IMR-90 (cell line): ENCODE measurements at regions not wholly inside any gene's neighbourhood (a gene's known extent, or its start where the extent isn't known, plus 50 kb on each side); places are given as distances from the start of the nearest gene placed in this dataset.

Experiments
- ATAC-seq: fragments of 200-7000 bp; cut with Tn5 transposase; 2 replicates; pipeline ENCODE4 v1.9.1; 2020; ENCODE audit warnings: low read depth, mild to moderate bottlenecking, moderate library complexity
- BruUV-seq: library from RNA; stranded (reverse); fragments of 400-500 nt; replicated peaks from 2 replicates; lab custom pipeline; 2021; lab: Mats Ljungman, UMichigan
- CTCF ChIA-PET: fragments of 300-600 bp; formaldehyde crosslinking; extraction: SDS; loops from one replicate; lab custom pipeline; 2021; ENCODE audit warnings: antibody characterized with exemption; lab: Yijun Ruan, JAX
- POLR2A ChIA-PET: fragments of 300-600 bp; sonication (Branson Sonifier 250); formaldehyde crosslinking; loops from one replicate; lab custom pipeline; 2022; ENCODE audit warnings: antibody characterized with exemption; ENCODE audit not compliant: unreplicated experiment; lab: Charles Lee
- DNase-seq: peaks from one replicate; pipeline ENCODE4 v3.0.0; 2013
- H2AFZ ChIP-seq: replicated peaks from 2 replicates; pipeline ENCODE3; 2013; ENCODE audit warnings: low read length, mild to moderate bottlenecking; ENCODE audit not compliant: poor library complexity
- H2AK5ac ChIP-seq: 2 replicates; pipeline ENCODE4 v1.6.1; 2013; ENCODE audit warnings: low read depth, low read length, inconsistent platforms
- H2AK9ac ChIP-seq: replicated peaks from 2 replicates; pipeline ENCODE3; 2013; ENCODE audit warnings: mild to moderate bottlenecking, low read depth, low read length, moderate library complexity; ENCODE audit not compliant: poor library complexity
- H2BK120ac ChIP-seq: 2 replicates; pipeline ENCODE4 v1.6.1; 2013; ENCODE audit warnings: low read depth, low read length, inconsistent platforms
- H2BK15ac ChIP-seq: 3 replicates; pipeline ENCODE4 v1.6.1; 2013; ENCODE audit warnings: low read depth, low read length, inconsistent platforms
- H2BK20ac ChIP-seq: 2 replicates; pipeline ENCODE4 v1.6.1; 2013; ENCODE audit warnings: low read depth, mild to moderate bottlenecking, inconsistent platforms, low read length, moderate library complexity
- H2BK5ac ChIP-seq: 2 replicates; pipeline ENCODE4 v1.6.1; 2013; ENCODE audit warnings: mild to moderate bottlenecking, low read depth, low read length, inconsistent platforms; ENCODE audit not compliant: poor library complexity, severe bottlenecking
- H3K14ac ChIP-seq: replicated peaks from 2 replicates; pipeline ENCODE4 v1.6.1; 2013; ENCODE audit warnings: low read depth, low read length, inconsistent platforms
- H3K18ac ChIP-seq: 2 replicates; pipeline ENCODE4 v1.6.1; 2013; ENCODE audit warnings: low read depth, low read length, control low read depth
- H3K23ac ChIP-seq: 2 replicates; pipeline ENCODE4 v1.6.1; 2013; ENCODE audit warnings: low read depth, low read length, inconsistent platforms
- H3K27ac ChIP-seq: 2 replicates; pipeline ENCODE4 v1.5.1; 2013; ENCODE audit warnings: mild to moderate bottlenecking, control low read depth, low read length; ENCODE audit not compliant: insufficient read depth
- H3K27me3 ChIP-seq: 2 replicates; pipeline ENCODE4 v1.6.1; 2013; ENCODE audit warnings: low read length; ENCODE audit not compliant: control insufficient read depth, insufficient read depth
- H3K36me3 ChIP-seq: 2 replicates; pipeline ENCODE4 v1.6.1; 2013; ENCODE audit warnings: low read length, mixed read lengths; ENCODE audit not compliant: control insufficient read depth, insufficient read depth
- H3K4ac ChIP-seq: 2 replicates; pipeline ENCODE4 v1.6.1; 2013; ENCODE audit warnings: low read depth, low read length, inconsistent platforms
- H3K4me1 ChIP-seq: 2 replicates; pipeline ENCODE4 v1.6.1; 2013; ENCODE audit warnings: low read length, mixed read lengths; ENCODE audit not compliant: control insufficient read depth, insufficient read depth
- H3K4me2 ChIP-seq: 2 replicates; pipeline ENCODE4 v1.6.1; 2013; ENCODE audit warnings: low read depth, mild to moderate bottlenecking, control low read depth, low read length, moderate library complexity
- H3K4me3 ChIP-seq: 2 replicates; pipeline ENCODE4 v1.5.1; 2013; ENCODE audit warnings: low read depth, mild to moderate bottlenecking, control low read depth, low read length, moderate library complexity; ENCODE audit not compliant: insufficient read depth
- H3K56ac ChIP-seq: 2 replicates; pipeline ENCODE4 v1.6.1; 2013; ENCODE audit warnings: low read length, inconsistent platforms; ENCODE audit not compliant: insufficient read depth; ENCODE audit errors: extremely low read depth
- H3K79me1 ChIP-seq, 2 experiments: 2 replicates each; pipeline ENCODE4 v1.6.1; 2013; ENCODE audit warnings: low read length in 2 of 2, inconsistent platforms in 1 of 2, low read depth in 1 of 2
- H3K9ac ChIP-seq: 2 replicates; pipeline ENCODE4 v1.6.1; 2013; ENCODE audit warnings: low read depth, low read length, control low read depth
- H3K9me1 ChIP-seq: 2 replicates; pipeline ENCODE4 v1.6.1; 2013; ENCODE audit warnings: low read length, inconsistent platforms; ENCODE audit not compliant: insufficient read depth
- H3K9me3 ChIP-seq: 2 replicates; pipeline ENCODE4 v1.6.1; 2013; ENCODE audit warnings: low read length; ENCODE audit not compliant: control insufficient read depth, insufficient read depth
- H4K20me1 ChIP-seq: 2 replicates; pipeline ENCODE4 v1.6.1; 2013; ENCODE audit warnings: low read length, inconsistent platforms; ENCODE audit not compliant: insufficient read depth
- H4K5ac ChIP-seq: 2 replicates; pipeline ENCODE4 v1.6.1; 2013; ENCODE audit warnings: mild to moderate bottlenecking, low read depth, low read length, control low read depth
- H4K8ac ChIP-seq, 2 experiments: 2 replicates each; pipeline ENCODE4 v1.6.1; 2013; ENCODE audit warnings: low read depth in 2 of 2, low read length in 2 of 2, control low read depth in 1 of 2, inconsistent platforms in 1 of 2
- H4K91ac ChIP-seq: 2 replicates; pipeline ENCODE4 v1.6.1; 2013; ENCODE audit warnings: low read depth, low read length, inconsistent platforms; ENCODE audit not compliant: insufficient read depth
- CEBPB ChIP-seq: IDR thresholded peaks from 2 replicates; pipeline ENCODE4 v1.6.1; 2012; ENCODE audit warnings: low read depth, low read length, improper control_type of control experiment
- CTCF ChIP-seq: conservative IDR thresholded peaks from 2 replicates; pipeline ENCODE4 v1.5.1; 2012; ENCODE audit warnings: mild to moderate bottlenecking, low read depth, low read length, improper control_type of control experiment
- ELK1 ChIP-seq: fragments of 150-350 bp; IDR thresholded peaks from 2 replicates; pipeline ENCODE4 v1.6.1; 2016; ENCODE audit warnings: low read depth, mild to moderate bottlenecking, low read length, moderate library complexity, borderline replicate concordance
- FOS ChIP-seq: fragments of 150-350 bp; IDR thresholded peaks from 2 replicates; pipeline ENCODE4 v1.6.1; 2016; ENCODE audit warnings: low read depth, low read length
- MAFK ChIP-seq: IDR thresholded peaks from 2 replicates; pipeline ENCODE4 v1.6.1; 2012; ENCODE audit warnings: low read depth, low read length, improper control_type of control experiment
- MAZ ChIP-seq: IDR thresholded peaks from 2 replicates; pipeline ENCODE4 v1.6.1; 2012; ENCODE audit warnings: low read depth, mild to moderate bottlenecking, low read length, improper control_type of control experiment, moderate library complexity, borderline replicate concordance
- MXI1 ChIP-seq: IDR thresholded peaks from 2 replicates; pipeline ENCODE4 v1.6.1; 2012; ENCODE audit warnings: low read depth, mild to moderate bottlenecking, low read length, moderate library complexity, borderline replicate concordance
- POLR2A ChIP-seq: IDR thresholded peaks from 2 replicates; pipeline ENCODE4 v1.6.1; 2012; ENCODE audit warnings: mild to moderate bottlenecking, low read depth, low read length
- RAD21 ChIP-seq: IDR thresholded peaks from 2 replicates; pipeline ENCODE4 v1.6.1; 2012; ENCODE audit warnings: low read length, improper control_type of control experiment
- RCOR1 ChIP-seq: IDR thresholded peaks from 2 replicates; pipeline ENCODE4 v1.6.1; 2012; ENCODE audit warnings: mild to moderate bottlenecking, low read length, improper control_type of control experiment; ENCODE audit not compliant: insufficient replicate concordance
- RFX5 ChIP-seq: IDR thresholded peaks from 2 replicates; pipeline ENCODE4 v1.8.0; 2012; ENCODE audit warnings: low read depth, mild to moderate bottlenecking, low read length, moderate library complexity
- SMC3 ChIP-seq: fragments of 150-350 bp; IDR thresholded peaks from 2 replicates; pipeline ENCODE4 v1.6.1; 2016; ENCODE audit warnings: low read depth, mild to moderate bottlenecking, antibody characterized with exemption, low read length, moderate library complexity
- WGBS, 2 experiments: methylation state at CpG; one replicate each; pipeline versions ENCODE4 v1.1.5 to v1.1.7; 2013; ENCODE audit warnings: missing lambda C conversion rate in 2 of 2; ENCODE audit not compliant: insufficient read length in 1 of 2; ENCODE audit errors: extremely low coverage in 2 of 2; 5-methylcytosine and 5-hydroxymethylcytosine counted together
- dilution Hi-C: fragments of 300-500 bp; cut with HindIII; formaldehyde crosslinking; loops from one replicate; pipeline ENCODE4 v1.14.3; 2018; ENCODE audit warnings: low sequenced_read_pairs; ENCODE audit not compliant: unreplicated experiment
- in situ Hi-C: fragments of 300-500 bp; cut with MboI; formaldehyde crosslinking; loops from 3 replicates; pipeline ENCODE4 v1.14.3; 2019; ENCODE audit warnings: low sequenced_read_pairs, inconsistent platforms, mixed read lengths
- intact Hi-C: fragments of 100-400 bp; cut with micrococcal nuclease; formaldehyde crosslinking; loops from 2 replicates; pipeline ENCODE4 v1.10.0; 2022
- TF ChIP-seq, protein P1 (sequence below): fragments of 150-350 bp; IDR thresholded peaks from 2 replicates; pipeline ENCODE4 v1.6.1; 2017; ENCODE audit warnings: mild to moderate bottlenecking, antibody characterized with exemption, low read length, low read depth

GRCh38 chr12:5222729-5223128 is 179.1 kb downstream of the KCNA5 start:
- Histone ChIP-seq H3K14ac (no peak overlapping the region), H2BK15ac (no peak overlapping the region), H2BK20ac (no peak overlapping the region), H3K4me2 (no peak overlapping the region), H3K4ac (no peak overlapping the region), H2AFZ (no peak overlapping the region), H3K36me3 (no peaks in the 10 kb centered on the region), H4K5ac (no peak overlapping the region), H3K79me1 (no peaks in the 10 kb centered on the region), H2BK120ac (no peak overlapping the region), H3K4me1 (no peaks in the 10 kb centered on the region), H3K9me1 (no peaks in the 10 kb centered on the region), H3K56ac (no peak overlapping the region), H4K20me1 (no peaks in the 10 kb centered on the region), H3K4me3 (no peak overlapping the region), H3K27ac (no peak overlapping the region), H3K9me3 (no peaks in the 10 kb centered on the region), H2AK5ac (no peak overlapping the region), H3K9ac (no peak overlapping the region), H3K23ac (no peak overlapping the region), H3K18ac (no peak overlapping the region), H4K8ac (no peak overlapping the region), H4K91ac (no peak overlapping the region), H2AK9ac (no peak overlapping the region), H3K27me3 (peaks cover 10% of the 10 kb centered on the region), H2BK5ac (no peak overlapping the region)
- TF ChIP-seq MAFK (no peak), FOS (no peak), MAZ (no peak), RAD21 (no peak), RCOR1 (no peak), CTCF (no peak), MXI1 (no peak), ELK1 (no peak), SMC3 (no peak), POLR2A (no peak), CEBPB (no peak), RFX5 (no peak)
- TF ChIP-seq, protein P1, sequence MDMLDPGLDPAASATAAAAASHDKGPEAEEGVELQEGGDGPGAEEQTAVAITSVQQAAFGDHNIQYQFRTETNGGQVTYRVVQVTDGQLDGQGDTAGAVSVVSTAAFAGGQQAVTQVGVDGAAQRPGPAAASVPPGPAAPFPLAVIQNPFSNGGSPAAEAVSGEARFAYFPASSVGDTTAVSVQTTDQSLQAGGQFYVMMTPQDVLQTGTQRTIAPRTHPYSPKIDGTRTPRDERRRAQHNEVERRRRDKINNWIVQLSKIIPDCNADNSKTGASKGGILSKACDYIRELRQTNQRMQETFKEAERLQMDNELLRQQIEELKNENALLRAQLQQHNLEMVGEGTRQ, result no peak
- no TSS peak for BruUV-seq
- no peak for ATAC-seq
- CTCF ChIA-PET, result no interaction called here
- DNase-seq, result no peak
- POLR2A ChIA-PET, result no interaction called here
- intact Hi-C loops (no loop called here), in situ Hi-C loops (no loop called here), dilution Hi-C loops (no loop called here)
- 100% methylated on average over 3 of the region's 5 CpGs; no CpG with 5 or more reads in 1 of the 2 experiments for WGBS, 2 experiments
